Breast epithelium (tissue), 4 donors: ENCODE measurements at regions not wholly inside any gene's neighbourhood (a gene's known extent, or its start where the extent isn't known, plus 50 kb on each side); places are given as distances from the start of the nearest gene placed in this dataset.

ENCODE experiments used
- DNase-seq, 2 donors: peaks; one replicate each; pipeline ENCODE4 v3.0.0-alpha.2; 2019; ENCODE audit warnings: low spot score in 2 of 2
- H3K27ac ChIP-seq, 2 donors: fragments of 200-600 bp; sonication (generic) in 1 of 2; one replicate each; pipeline ENCODE4 v1.5.1; 2016 to 2019; ENCODE audit warnings: mild to moderate bottlenecking in 1 of 2
- H3K27me3 ChIP-seq, 2 donors: fragments of 200-600 bp; sonication (generic) in 1 of 2; one replicate each; pipeline versions ENCODE4 v1.5.1 to v1.6.0; 2017 to 2019; ENCODE audit warnings: control low read depth in 1 of 2, mild to moderate bottlenecking in 1 of 2
- H3K36me3 ChIP-seq: fragments of 200-600 bp; one replicate; pipeline ENCODE4 v1.5.1; 2019
- H3K4me1 ChIP-seq, 2 donors: fragments of 200-600 bp; sonication (generic); one replicate each; pipeline ENCODE4 v1.5.1; 2016 to 2019; ENCODE audit warnings: control low read depth in 1 of 2
- H3K4me3 ChIP-seq, 3 donors: fragments of 200-600 bp; sonication (generic); 1 replicate in 2 of 3; 2 replicates in 1 of 3; pipeline ENCODE4 v1.5.1; 2016 to 2019; ENCODE audit warnings: mild to moderate bottlenecking in 3 of 3, moderate library complexity in 2 of 3
- H3K9me3 ChIP-seq, 2 donors: fragments of 200-600 bp; sonication (generic) in 1 of 2; one replicate each; pipeline ENCODE4 v1.5.1; 2016 to 2019; ENCODE audit warnings: control low read depth in 1 of 2
- POLR2A ChIP-seq: fragments of 450-650 bp; IDR thresholded peaks from one replicate; pipeline ENCODE4 v1.6.1; 2016; ENCODE audit warnings: antibody characterized with exemption, mild to moderate bottlenecking, moderate library complexity
- POLR2AphosphoS5 ChIP-seq, 3 donors: sonication (generic); formaldehyde crosslinking; IDR thresholded peaks; one replicate each; pipeline ENCODE4 v1.6.1; 2017; ENCODE audit warnings: antibody characterized with exemption in 3 of 3
- intact Hi-C: fragments of 100-400 bp; cut with DNase I; formaldehyde crosslinking; loops from one replicate; pipeline ENCODE4 v1.15.1; 2023; ENCODE audit warnings: low total_unique reads
- TF ChIP-seq, protein P1 (sequence below), 3 donors: fragments of 450-650 bp; IDR thresholded peaks; one replicate each; pipeline ENCODE4 v1.5.1; 2016 to 2017; ENCODE audit warnings: antibody characterized with exemption in 3 of 3, mild to moderate bottlenecking in 3 of 3, moderate library complexity in 3 of 3

DNA sequence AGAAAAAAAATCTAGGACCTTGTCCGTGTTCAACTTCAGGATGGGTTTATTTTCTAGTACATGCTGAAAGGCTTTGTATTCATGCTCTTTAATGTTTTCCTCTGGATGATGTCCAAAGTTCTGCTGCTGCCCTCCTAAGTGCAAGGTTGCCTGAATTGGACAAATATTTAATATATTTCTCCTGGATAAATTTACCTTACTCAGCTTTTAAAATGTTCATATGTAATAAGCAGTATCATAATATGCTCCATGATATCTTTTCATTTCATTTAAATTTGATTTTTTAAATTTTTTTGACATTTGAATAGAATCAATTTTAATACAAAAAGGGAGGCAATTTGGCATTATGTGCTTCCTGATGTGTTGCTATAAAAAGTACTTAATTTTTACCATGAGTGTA is 95.9 kb upstream of the SLC25A13 start:
- no peak overlapping the region for H3K27ac ChIP-seq
- intact Hi-C loops: no loop called here

DNA sequence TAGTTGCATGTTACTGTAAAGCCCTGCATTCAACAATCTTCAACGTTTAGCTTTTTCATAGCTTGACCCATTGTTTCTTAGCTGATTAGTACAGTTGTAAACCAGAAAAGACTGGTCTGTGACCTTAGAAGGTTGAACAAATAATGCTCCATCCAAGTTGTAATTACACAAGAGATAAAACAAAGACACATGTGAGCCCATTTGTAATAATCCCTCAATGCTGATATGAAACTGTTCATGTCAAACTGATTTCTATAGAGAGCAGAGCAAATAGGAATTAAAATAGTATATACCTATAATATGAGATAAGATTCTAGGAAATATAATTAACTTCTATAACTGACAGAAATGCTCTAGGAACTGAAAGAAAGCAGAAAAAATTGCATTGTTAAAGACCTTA is 94.7 kb upstream of the SLC25A13 start:
- intact Hi-C loops: no loop called here
- Histone ChIP-seq H3K27ac (no peak overlapping the region), H3K4me1 (no peaks in the 10 kb centered on the region), H3K36me3 (no peaks in the 10 kb centered on the region), H3K27me3 (no peaks in the 10 kb centered on the region), H3K9me3 (no peaks in the 10 kb centered on the region), H3K4me3 (no peak overlapping the region)
- no peak for TF ChIP-seq POLR2A
- TF ChIP-seq, protein P1, sequence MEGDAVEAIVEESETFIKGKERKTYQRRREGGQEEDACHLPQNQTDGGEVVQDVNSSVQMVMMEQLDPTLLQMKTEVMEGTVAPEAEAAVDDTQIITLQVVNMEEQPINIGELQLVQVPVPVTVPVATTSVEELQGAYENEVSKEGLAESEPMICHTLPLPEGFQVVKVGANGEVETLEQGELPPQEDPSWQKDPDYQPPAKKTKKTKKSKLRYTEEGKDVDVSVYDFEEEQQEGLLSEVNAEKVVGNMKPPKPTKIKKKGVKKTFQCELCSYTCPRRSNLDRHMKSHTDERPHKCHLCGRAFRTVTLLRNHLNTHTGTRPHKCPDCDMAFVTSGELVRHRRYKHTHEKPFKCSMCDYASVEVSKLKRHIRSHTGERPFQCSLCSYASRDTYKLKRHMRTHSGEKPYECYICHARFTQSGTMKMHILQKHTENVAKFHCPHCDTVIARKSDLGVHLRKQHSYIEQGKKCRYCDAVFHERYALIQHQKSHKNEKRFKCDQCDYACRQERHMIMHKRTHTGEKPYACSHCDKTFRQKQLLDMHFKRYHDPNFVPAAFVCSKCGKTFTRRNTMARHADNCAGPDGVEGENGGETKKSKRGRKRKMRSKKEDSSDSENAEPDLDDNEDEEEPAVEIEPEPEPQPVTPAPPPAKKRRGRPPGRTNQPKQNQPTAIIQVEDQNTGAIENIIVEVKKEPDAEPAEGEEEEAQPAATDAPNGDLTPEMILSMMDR (IDR thresholded peaks at IDR 0.05): no peak
- TF ChIP-seq POLR2AphosphoS5 (IDR thresholded peaks at IDR 0.05): no peak
- DNase-seq: no peak

More for the DNA sequence above, 95.9 kb upstream of the SLC25A13 start:
- DNase-seq: no peak
- Histone ChIP-seq H3K27me3 (no peaks in the 10 kb centered on the region), H3K4me3 (no peak overlapping the region), H3K36me3 (no peaks in the 10 kb centered on the region), H3K4me1 (no peaks in the 10 kb centered on the region), H3K9me3 (no peaks in the 10 kb centered on the region)
- TF ChIP-seq, protein P1 (IDR thresholded peaks at IDR 0.05): no peak
- TF ChIP-seq POLR2AphosphoS5 (IDR thresholded peaks at IDR 0.05) (no peak), POLR2A (no peak)

DNA sequence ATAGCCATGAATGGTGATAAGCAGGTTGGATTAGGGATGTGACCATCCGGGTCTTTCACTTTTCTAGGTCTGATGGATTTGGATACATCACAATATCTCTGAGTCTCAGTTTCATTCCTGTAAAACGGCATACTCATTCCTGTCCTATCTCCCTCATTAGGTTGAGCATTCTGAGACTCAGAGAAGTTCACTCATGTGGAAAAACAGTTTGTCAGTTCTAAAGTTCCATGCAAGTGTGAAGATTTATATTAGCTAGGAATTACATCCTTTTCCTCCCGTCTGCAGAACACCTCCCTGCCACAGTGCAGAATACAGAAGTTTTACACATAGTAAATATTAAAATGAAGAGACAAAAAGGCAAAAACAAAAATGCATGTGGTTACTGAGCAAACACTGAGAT is 94.2 kb upstream of the SLC25A13 start:
- Histone ChIP-seq H3K9me3 (no peaks in the 10 kb centered on the region), H3K4me3 (no peak overlapping the region), H3K27ac (no peak overlapping the region), H3K4me1 (no peaks in the 10 kb centered on the region), H3K27me3 (no peaks in the 10 kb centered on the region), H3K36me3 (no peaks in the 10 kb centered on the region)
- TF ChIP-seq POLR2A (no peak), POLR2AphosphoS5 (IDR thresholded peaks at IDR 0.05) (no peak)
- TF ChIP-seq, protein P1 (IDR thresholded peaks at IDR 0.05): no peak
- DNase-seq: no peak
- intact Hi-C loops: no loop called here

DNA sequence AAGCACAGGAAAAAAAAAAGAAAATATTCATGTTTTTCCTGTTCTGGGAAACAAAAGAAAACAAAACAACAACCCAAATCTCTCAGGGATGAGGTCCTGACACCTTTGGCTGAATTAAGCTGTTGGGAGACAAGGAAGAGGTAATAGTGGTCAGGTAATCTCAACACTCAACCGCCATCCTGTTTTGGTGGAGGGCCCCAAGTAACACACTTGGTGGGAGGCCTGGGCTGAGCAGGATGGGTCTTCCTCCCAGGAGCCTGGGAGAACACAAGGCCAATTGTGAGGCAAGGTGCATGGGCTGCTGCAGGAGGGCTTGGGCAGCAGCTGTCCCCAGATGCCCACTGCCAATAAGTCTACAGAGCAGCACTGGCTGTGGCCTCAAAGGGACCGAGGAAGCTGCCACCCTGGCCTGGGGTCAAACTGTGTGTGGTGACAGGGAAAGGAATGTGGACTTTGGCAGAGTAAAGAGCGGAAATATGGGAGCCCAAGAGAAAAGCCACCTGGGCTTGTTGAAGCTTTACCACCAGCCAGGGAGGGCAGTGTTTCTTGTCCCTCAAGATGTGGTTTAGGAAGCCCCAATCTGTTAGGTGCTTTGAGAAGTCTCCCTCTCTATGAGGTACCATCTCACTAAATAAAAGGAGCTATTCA is 93.5 kb upstream of the SLC25A13 start:
- no peak for DNase-seq
- intact Hi-C loops: no loop called here
- no peaks in the 10 kb centered on the region for H3K4me1 ChIP-seq
- no peak for TF ChIP-seq POLR2A
- TF ChIP-seq, protein P1 (IDR thresholded peaks at IDR 0.05): no peak
- no peak for TF ChIP-seq POLR2AphosphoS5 (IDR thresholded peaks at IDR 0.05)
- H3K27me3 ChIP-seq: peaks cover 0 to under 1% of the 10 kb centered on the region in 2 donors
- no peaks in the 10 kb centered on the region for H3K36me3 ChIP-seq
- H3K27ac ChIP-seq: no peak overlapping the region
- H3K4me3 ChIP-seq: no peak overlapping the region
- H3K9me3 ChIP-seq: no peaks in the 10 kb centered on the region

DNA sequence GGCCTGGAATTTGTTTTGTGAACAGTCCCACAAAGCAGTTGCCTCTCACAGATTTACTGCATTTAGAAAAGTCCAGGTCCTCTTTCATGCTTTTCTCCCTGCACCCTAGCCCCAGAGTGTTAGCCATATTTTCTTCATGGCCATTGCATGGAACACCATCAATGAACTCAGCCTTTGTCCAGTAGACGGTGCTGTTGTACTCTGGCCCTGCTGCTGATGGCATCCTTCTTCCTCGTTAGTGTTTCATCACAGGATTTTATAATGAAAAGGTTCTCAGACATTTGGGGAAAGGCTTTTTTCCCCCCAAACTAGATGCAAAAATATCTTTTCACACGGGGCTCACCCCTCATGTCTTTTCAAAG is 93.0 kb upstream of the SLC25A13 start:
- H3K27ac ChIP-seq: no peak overlapping the region
- no peak overlapping the region for H3K4me3 ChIP-seq
- no peak for TF ChIP-seq POLR2AphosphoS5 (IDR thresholded peaks at IDR 0.05)
- TF ChIP-seq POLR2A: no peak
- TF ChIP-seq, protein P1 (IDR thresholded peaks at IDR 0.05): peak in 2 of 3 donors; percentile 35 to 54
- H3K4me1 ChIP-seq: no peaks in the 10 kb centered on the region
- no peaks in the 10 kb centered on the region for H3K36me3 ChIP-seq
- no peak for DNase-seq
- intact Hi-C loops: no loop called here
- H3K27me3 ChIP-seq: peaks cover 0 to 4% of the 10 kb centered on the region in 2 donors
- H3K9me3 ChIP-seq: no peaks in the 10 kb centered on the region
